SK-MEL-5 (cell line): ENCODE measurements at regions not wholly inside any gene's neighbourhood (a gene's known extent, or its start where the extent isn't known, plus 50 kb on each side); places are given as distances from the start of the nearest gene placed in this dataset.
A peak's percentile ranks its signal among the peaks of the same experiment; 100 is the strongest.

ENCODE experiments used
- DNase-seq: peaks from one replicate; pipeline ENCODE4 v3.0.0-alpha.2; 2016; ENCODE audit warnings: low read depth, low spot score
- in situ Hi-C: cut with HindIII; loops from 2 replicates; pipeline ENCODE4 v1.10.0; 2016; ENCODE audit warnings: low sequenced_read_pairs, high pct_unique_total_duplicates, low pct_unique_long_range_greater_than_20kb

- DNase-seq = no peak
- in situ Hi-C loops = no loop called here
Measured at GRCh38 chr18:65988972-65989371, 238.2 kb downstream of the CDH7 start.

GRCh38 chr18:65988386-65988785, 237.6 kb downstream of the CDH7 start:
- no peak for DNase-seq
- in situ Hi-C loops = no loop called here

GRCh38 chr18:65983750-65984149, 232.9 kb downstream of the CDH7 start:
- in situ Hi-C loops = no loop called here
- DNase-seq = peak; percentile 9

- in situ Hi-C loops = no loop called here
- DNase-seq = no peak
Measured at GRCh38 chr18:65975536-65975935, 224.7 kb downstream of the CDH7 start.

GRCh38 chr18:65974758-65975157, 223.9 kb downstream of the CDH7 start:
- in situ Hi-C loops = no loop called here
- DNase-seq = no peak

GRCh38 chr18:65968239-65969004, 217.6 kb downstream of the CDH7 start:
- DNase-seq = peak; percentile 12
- in situ Hi-C loops = no loop called here

- in situ Hi-C loops = no loop called here
- no peak for DNase-seq
Measured at GRCh38 chr18:65955747-65956146, 204.9 kb downstream of the CDH7 start.

- no peak for DNase-seq
- in situ Hi-C loops = no loop called here
Measured at GRCh38 chr18:65954372-65954771, 203.6 kb downstream of the CDH7 start.

GRCh38 chr18:65946777-65947176, 196.0 kb downstream of the CDH7 start:
- in situ Hi-C loops = no loop called here

GRCh38 chr18:65943268-65943667, 192.5 kb downstream of the CDH7 start:
- DNase-seq = no peak
- in situ Hi-C loops = no loop called here

More at GRCh38 chr18:65946777-65947176, 196.0 kb downstream of the CDH7 start:
- DNase-seq = no peak

GRCh38 chr18:65942854-65943253, 192.0 kb downstream of the CDH7 start:
- no peak for DNase-seq
- in situ Hi-C loops = no loop called here

GRCh38 chr18:65942104-65942503, 191.3 kb downstream of the CDH7 start:
- DNase-seq = no peak
- in situ Hi-C loops = no loop called here

GRCh38 chr18:65941482-65941881, 190.7 kb downstream of the CDH7 start:
- in situ Hi-C loops = no loop called here
- no peak for DNase-seq
